Liver (tissue), 8 donors: ENCODE measurements at regions not wholly inside any gene's neighbourhood (a gene's known extent, or its start where the extent isn't known, plus 50 kb on each side); places are given as distances from the start of the nearest gene placed in this dataset.

Source experiments
- DNase-seq: peaks from one replicate; pipeline ENCODE4 v3.0.0-alpha.2; 2017; ENCODE audit warnings: low spot score
- H3K27ac ChIP-seq, 2 donors: one replicate each; pipeline ENCODE4 v1.7.0; 2013; ENCODE audit warnings: inconsistent platforms in 2 of 2, low read length in 2 of 2, control low read depth in 1 of 2, low read depth in 1 of 2, mild to moderate bottlenecking in 1 of 2
- H3K27me3 ChIP-seq, 4 donors: one replicate each; pipeline versions ENCODE4 v1.6.1 to v1.7.0; 2013; ENCODE audit warnings: low read length in 3 of 4, inconsistent platforms in 1 of 4, mild to moderate bottlenecking in 1 of 4, moderate library complexity in 1 of 4; ENCODE audit not compliant: control insufficient read depth in 4 of 4, insufficient read depth in 4 of 4
- H3K36me3 ChIP-seq, 4 donors: one replicate each; pipeline versions ENCODE4 v1.6.1 to v1.7.0; 2013; ENCODE audit warnings: low read length in 3 of 4, mild to moderate bottlenecking in 3 of 4, low read depth in 1 of 4, moderate library complexity in 1 of 4; ENCODE audit not compliant: control insufficient read depth in 4 of 4, insufficient read depth in 3 of 4
- H3K4me1 ChIP-seq, 4 donors: one replicate each; pipeline versions ENCODE4 v1.6.1 to v1.7.0; 2013; ENCODE audit warnings: low read length in 3 of 4, mild to moderate bottlenecking in 3 of 4, moderate library complexity in 1 of 4; ENCODE audit not compliant: control insufficient read depth in 4 of 4, insufficient read depth in 4 of 4
- H3K4me3 ChIP-seq, 3 donors: one replicate each; pipeline versions ENCODE4 v1.6.1 to v1.7.0; 2013; ENCODE audit warnings: low read length in 3 of 3, control low read depth in 1 of 3, low read depth in 1 of 3, mild to moderate bottlenecking in 1 of 3
- H3K9ac ChIP-seq, 2 donors: one replicate each; pipeline ENCODE4 v1.7.0; 2013; ENCODE audit warnings: low read length in 2 of 2, mild to moderate bottlenecking in 2 of 2, moderate library complexity in 2 of 2, control low read depth in 1 of 2, low read depth in 1 of 2
- H3K9me3 ChIP-seq, 4 donors: one replicate each; pipeline versions ENCODE4 v1.6.1 to v1.7.0; 2013; ENCODE audit warnings: low read length in 3 of 4; ENCODE audit not compliant: control insufficient read depth in 4 of 4
- ATF3 ChIP-seq: IDR thresholded peaks from 2 replicates; pipeline ENCODE4 v1.6.1; 2016; ENCODE audit warnings: antibody characterized with exemption
- EGR1 ChIP-seq, 2 donors: IDR thresholded peaks; 2 replicates each; pipeline ENCODE4 v1.6.1; 2016 to 2018; ENCODE audit warnings: antibody characterized with exemption in 2 of 2, low read depth in 2 of 2
- FOXA1 ChIP-seq: IDR thresholded peaks from 2 replicates; pipeline ENCODE4 v1.6.1; 2016; ENCODE audit warnings: antibody characterized with exemption
- FOXA2 ChIP-seq: IDR thresholded peaks from 2 replicates; pipeline ENCODE4 v1.6.1; 2016; ENCODE audit warnings: antibody characterized with exemption
- HNF4A ChIP-seq, 2 donors: conservative IDR thresholded peaks; 2 replicates each; pipeline ENCODE4 v1.6.1; 2016; ENCODE audit warnings: antibody characterized with exemption in 2 of 2, mild to moderate bottlenecking in 2 of 2
- HNF4G ChIP-seq: IDR thresholded peaks from 2 replicates; pipeline ENCODE4 v1.6.1; 2016; ENCODE audit warnings: antibody characterized with exemption
- JUND ChIP-seq, 2 donors: IDR thresholded peaks; 2 replicates each; pipeline ENCODE4 v1.6.1; 2016; ENCODE audit warnings: antibody characterized with exemption in 2 of 2
- NR2F2 ChIP-seq: IDR thresholded peaks from 2 replicates; pipeline ENCODE4 v1.6.1; 2016; ENCODE audit warnings: antibody characterized with exemption
- RAD21 ChIP-seq, 2 donors: IDR thresholded peaks; 2 replicates each; pipeline ENCODE4 v1.6.1; 2016; ENCODE audit warnings: antibody characterized with exemption in 2 of 2, mild to moderate bottlenecking in 2 of 2
- RXRA ChIP-seq, 2 donors: IDR thresholded peaks; 2 replicates each; pipeline ENCODE4 v1.6.1; 2017 to 2018; ENCODE audit warnings: antibody characterized with exemption in 2 of 2, mild to moderate bottlenecking in 1 of 2
- SP1 ChIP-seq: IDR thresholded peaks from 2 replicates; pipeline ENCODE4 v1.6.1; 2018; ENCODE audit warnings: antibody characterized with exemption, mild to moderate bottlenecking
- TAF1 ChIP-seq: conservative IDR thresholded peaks from 2 replicates; pipeline ENCODE4 v1.6.1; 2016; ENCODE audit warnings: antibody characterized with exemption, mild to moderate bottlenecking
- YY1 ChIP-seq: IDR thresholded peaks from 2 replicates; pipeline ENCODE4 v1.6.1; 2016; ENCODE audit warnings: antibody characterized with exemption, mild to moderate bottlenecking
- WGBS: extraction: QIAGEN DNeasy Blood & Tissue Kit; methylation state at CpG from one replicate; pipeline ENCODE4 v1.1.7; 2013; 5-methylcytosine and 5-hydroxymethylcytosine counted together
- TF ChIP-seq, protein P1 (sequence below): fragments of 150-350 bp; IDR thresholded peaks from 2 replicates; pipeline ENCODE4 v1.5.1; 2017; ENCODE audit warnings: improper control_type of control experiment, low read depth, low read length; ENCODE audit not compliant: missing input control
- TF ChIP-seq, protein P2 (sequence below): IDR thresholded peaks from 2 replicates; pipeline ENCODE4 v1.6.1; 2016; ENCODE audit warnings: antibody characterized with exemption
- donor health status: healthy.
- donor health status: healthy.
- donor health status: healthy.
- donor health status: healthy.
- donor health status: healthy.

GRCh38 chr6:19558201-19558600 is 279.0 kb upstream of the ID4 start:
- TF ChIP-seq RAD21 (IDR thresholded peaks at IDR 0.05) = no peak
- TF ChIP-seq, protein P1, sequence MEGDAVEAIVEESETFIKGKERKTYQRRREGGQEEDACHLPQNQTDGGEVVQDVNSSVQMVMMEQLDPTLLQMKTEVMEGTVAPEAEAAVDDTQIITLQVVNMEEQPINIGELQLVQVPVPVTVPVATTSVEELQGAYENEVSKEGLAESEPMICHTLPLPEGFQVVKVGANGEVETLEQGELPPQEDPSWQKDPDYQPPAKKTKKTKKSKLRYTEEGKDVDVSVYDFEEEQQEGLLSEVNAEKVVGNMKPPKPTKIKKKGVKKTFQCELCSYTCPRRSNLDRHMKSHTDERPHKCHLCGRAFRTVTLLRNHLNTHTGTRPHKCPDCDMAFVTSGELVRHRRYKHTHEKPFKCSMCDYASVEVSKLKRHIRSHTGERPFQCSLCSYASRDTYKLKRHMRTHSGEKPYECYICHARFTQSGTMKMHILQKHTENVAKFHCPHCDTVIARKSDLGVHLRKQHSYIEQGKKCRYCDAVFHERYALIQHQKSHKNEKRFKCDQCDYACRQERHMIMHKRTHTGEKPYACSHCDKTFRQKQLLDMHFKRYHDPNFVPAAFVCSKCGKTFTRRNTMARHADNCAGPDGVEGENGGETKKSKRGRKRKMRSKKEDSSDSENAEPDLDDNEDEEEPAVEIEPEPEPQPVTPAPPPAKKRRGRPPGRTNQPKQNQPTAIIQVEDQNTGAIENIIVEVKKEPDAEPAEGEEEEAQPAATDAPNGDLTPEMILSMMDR = no peak
- no peak for TF ChIP-seq YY1
- TF ChIP-seq, protein P2, sequence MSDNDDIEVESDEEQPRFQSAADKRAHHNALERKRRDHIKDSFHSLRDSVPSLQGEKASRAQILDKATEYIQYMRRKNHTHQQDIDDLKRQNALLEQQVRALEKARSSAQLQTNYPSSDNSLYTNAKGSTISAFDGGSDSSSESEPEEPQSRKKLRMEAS = no peak
- TF ChIP-seq FOXA1 = no peak
- Histone ChIP-seq H3K9ac (no peak overlapping the region), H3K27me3 (no peaks in the 10 kb centered on the region), H3K4me3 (no peak overlapping the region), H3K9me3 (no peaks in the 10 kb centered on the region), H3K4me1 (no peaks in the 10 kb centered on the region), H3K27ac (no peak overlapping the region), H3K36me3 (no peaks in the 10 kb centered on the region)
- no peak for DNase-seq
- 90% methylated on average over 2 of the region's 2 CpGs for WGBS

DNA sequence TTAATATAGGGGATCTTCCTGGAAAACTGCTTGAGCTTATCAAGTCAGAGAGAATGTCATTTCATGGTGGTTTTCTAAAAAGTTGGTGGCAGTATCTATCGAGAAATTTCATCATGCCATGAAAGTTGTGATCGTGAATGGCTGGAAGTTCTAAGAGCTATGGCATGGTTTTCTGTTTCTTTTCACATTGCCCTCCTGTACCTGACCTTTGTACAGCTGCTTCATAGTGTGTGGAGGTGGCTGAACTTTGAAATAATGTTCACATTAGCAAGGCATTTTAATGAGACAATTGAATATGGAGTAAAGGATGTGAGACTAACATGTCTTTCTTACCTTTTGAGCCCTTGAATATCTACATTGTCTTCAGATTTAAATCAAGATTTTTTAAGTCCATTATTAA is 278.2 kb upstream of the ID4 start:
- no peak for DNase-seq
- Histone ChIP-seq H3K27ac (no peak overlapping the region), H3K9ac (no peak overlapping the region), H3K4me3 (no peak overlapping the region), H3K27me3 (no peaks in the 10 kb centered on the region), H3K36me3 (no peaks in the 10 kb centered on the region), H3K9me3 (no peaks in the 10 kb centered on the region), H3K4me1 (no peaks in the 10 kb centered on the region)
- TF ChIP-seq NR2F2 = no peak
- TF ChIP-seq HNF4A (conservative IDR thresholded peaks at IDR 0.05) = peak; percentile 90 to 95
- TF ChIP-seq, protein P2 = no peak
- TF ChIP-seq YY1 = peak; percentile 39
- peak; percentile 51 to 69 for TF ChIP-seq RXRA (IDR thresholded peaks at IDR 0.05)
- TF ChIP-seq JUND (IDR thresholded peaks at IDR 0.05) = peak in 1 of 2 donors; percentile 36
- peak; percentile 50 for TF ChIP-seq HNF4G
- 35% methylated on average over 2 of the region's 2 CpGs for WGBS

GRCh38 chr6:19562468-19562867 is 274.7 kb upstream of the ID4 start:
- no peak for DNase-seq
- WGBS = 36% methylated on average over 1 of the region's 1 CpG

More at GRCh38 chr6:19562468-19562867, 274.7 kb upstream of the ID4 start:
- H3K4me1 ChIP-seq = no peaks in the 10 kb centered on the region
- no peak overlapping the region for H3K4me3 ChIP-seq
- TF ChIP-seq HNF4G (peak; percentile 75), RAD21 (IDR thresholded peaks at IDR 0.05) (no peak), HNF4A (conservative IDR thresholded peaks at IDR 0.05) (peak; percentile 92 to 93), JUND (IDR thresholded peaks at IDR 0.05) (no peak), FOXA1 (no peak), ATF3 (no peak), SP1 (no peak), RXRA (IDR thresholded peaks at IDR 0.05) (peak in 1 of 2 donors; percentile 24), TAF1 (no peak), FOXA2 (no peak), EGR1 (IDR thresholded peaks at IDR 0.05; ENCODE audit: low read depth in 2 of 2) (no peak)
- TF ChIP-seq, protein P2 = no peak
- no peaks in the 10 kb centered on the region for H3K36me3 ChIP-seq
- no peak overlapping the region for H3K9ac ChIP-seq
- H3K27me3 ChIP-seq = no peaks in the 10 kb centered on the region
- no peaks in the 10 kb centered on the region for H3K9me3 ChIP-seq
- H3K27ac ChIP-seq = no peak overlapping the region
